ENCODE measurements at regions not wholly inside any gene's neighbourhood (a gene's known extent, or its start where the extent isn't known, plus 50 kb on each side); places are given as distances from the start of the nearest gene placed in this dataset.

GRCh38 chr6:87913974-87914373 is 133.7 kb upstream of the SPACA1 start:
- no peaks in the 10 kb centered on the region for H3K9me3 ChIP-seq (ENCODE audit: control insufficient read depth, low read length, poor library complexity, severe bottlenecking)
- no peaks in the 10 kb centered on the region for H3K27me3 Mint-ChIP-seq
- ATAC-seq: no peak
- peaks cover 18% of the 10 kb centered on the region for H3K4me1 Mint-ChIP-seq
- DNase-seq: no peak
- H3K27ac Mint-ChIP-seq: no peak overlapping the region
- no peaks in the 10 kb centered on the region for H3K36me3 Mint-ChIP-seq (ENCODE audit: low read depth)
- no peak overlapping the region for H3K4me3 Mint-ChIP-seq

- no peak for ATAC-seq
- Mint-ChIP-seq H3K27ac (no peak overlapping the region), H3K36me3 (ENCODE audit: low read depth) (no peaks in the 10 kb centered on the region), H3K27me3 (no peaks in the 10 kb centered on the region), H3K4me1 (peaks cover 24% of the 10 kb centered on the region), H3K4me3 (no peak overlapping the region)
- no peaks in the 10 kb centered on the region for H3K9me3 ChIP-seq (ENCODE audit: control insufficient read depth, low read length, poor library complexity, severe bottlenecking)
- DNase-seq: no peak
Measured at GRCh38 chr6:87912102-87912501, 135.5 kb upstream of the SPACA1 start.

GRCh38 chr6:87909849-87910248 is 137.8 kb upstream of the SPACA1 start:
- Mint-ChIP-seq H3K36me3 (ENCODE audit: low read depth) (no peaks in the 10 kb centered on the region), H3K4me3 (no peak overlapping the region), H3K4me1 (peaks cover 18% of the 10 kb centered on the region), H3K27me3 (no peaks in the 10 kb centered on the region), H3K27ac (no peak overlapping the region)
- DNase-seq (no peak), ATAC-seq (no peak)
- no peaks in the 10 kb centered on the region for H3K9me3 ChIP-seq (ENCODE audit: control insufficient read depth, low read length, poor library complexity, severe bottlenecking)

GRCh38 chr6:87908978-87909811 is 138.4 kb upstream of the SPACA1 start:
- no peaks in the 10 kb centered on the region for H3K27me3 Mint-ChIP-seq
- DNase-seq (no peak), ATAC-seq (peak; percentile 63)
- no peaks in the 10 kb centered on the region for H3K36me3 Mint-ChIP-seq (ENCODE audit: low read depth)
- H3K27ac Mint-ChIP-seq: no peak overlapping the region
- H3K4me1 Mint-ChIP-seq: peaks cover 17% of the 10 kb centered on the region
- H3K4me3 Mint-ChIP-seq: peak overlapping the region; percentile 36
- no peaks in the 10 kb centered on the region for H3K9me3 ChIP-seq (ENCODE audit: control insufficient read depth, low read length, poor library complexity, severe bottlenecking)

GRCh38 chr6:87907521-87907920 is 140.1 kb upstream of the SPACA1 start:
- no peak for DNase-seq
- H3K27me3 Mint-ChIP-seq: no peaks in the 10 kb centered on the region
- peaks cover 17% of the 10 kb centered on the region for H3K4me1 Mint-ChIP-seq
- no peaks in the 10 kb centered on the region for H3K36me3 Mint-ChIP-seq (ENCODE audit: low read depth)
- no peak overlapping the region for H3K4me3 Mint-ChIP-seq
- no peaks in the 10 kb centered on the region for H3K9me3 ChIP-seq (ENCODE audit: control insufficient read depth, low read length, poor library complexity, severe bottlenecking)
- no peak overlapping the region for H3K27ac Mint-ChIP-seq
- peak; percentile 75 for ATAC-seq

GRCh38 chr6:87905101-87905641 is 142.5 kb upstream of the SPACA1 start:
- no peak overlapping the region for H3K4me3 Mint-ChIP-seq
- ATAC-seq (no peak), DNase-seq (no peak)
- H3K27me3 Mint-ChIP-seq: no peaks in the 10 kb centered on the region
- H3K9me3 ChIP-seq (ENCODE audit: control insufficient read depth, low read length, poor library complexity, severe bottlenecking): no peaks in the 10 kb centered on the region
- no peaks in the 10 kb centered on the region for H3K36me3 Mint-ChIP-seq (ENCODE audit: low read depth)
- no peak overlapping the region for H3K27ac Mint-ChIP-seq
- H3K4me1 Mint-ChIP-seq: peaks cover 17% of the 10 kb centered on the region

- Mint-ChIP-seq H3K4me1 (peaks cover 13% of the 10 kb centered on the region), H3K36me3 (ENCODE audit: low read depth) (no peaks in the 10 kb centered on the region), H3K27me3 (no peaks in the 10 kb centered on the region), H3K4me3 (no peak overlapping the region), H3K27ac (no peak overlapping the region)
- no peaks in the 10 kb centered on the region for H3K9me3 ChIP-seq (ENCODE audit: control insufficient read depth, low read length, poor library complexity, severe bottlenecking)
- DNase-seq (no peak), ATAC-seq (no peak)
Measured at GRCh38 chr6:87904011-87904410, 143.6 kb upstream of the SPACA1 start.

GRCh38 chr6:87903323-87903722 is 144.3 kb upstream of the SPACA1 start:
- H3K27me3 Mint-ChIP-seq: no peaks in the 10 kb centered on the region
- H3K4me3 Mint-ChIP-seq: no peak overlapping the region
- no peak for ATAC-seq
- no peak overlapping the region for H3K27ac Mint-ChIP-seq
- peaks cover 10% of the 10 kb centered on the region for H3K4me1 Mint-ChIP-seq
- DNase-seq: no peak
- no peaks in the 10 kb centered on the region for H3K9me3 ChIP-seq (ENCODE audit: control insufficient read depth, low read length, poor library complexity, severe bottlenecking)
- H3K36me3 Mint-ChIP-seq (ENCODE audit: low read depth): peaks cover 2% of the 10 kb centered on the region

GRCh38 chr6:87902383-87902782 is 145.3 kb upstream of the SPACA1 start:
- no peak overlapping the region for H3K4me3 Mint-ChIP-seq
- ATAC-seq: no peak
- H3K27ac Mint-ChIP-seq: no peak overlapping the region
- H3K4me1 Mint-ChIP-seq: peaks cover 7% of the 10 kb centered on the region
- no peaks in the 10 kb centered on the region for H3K27me3 Mint-ChIP-seq
- no peaks in the 10 kb centered on the region for H3K9me3 ChIP-seq (ENCODE audit: control insufficient read depth, low read length, poor library complexity, severe bottlenecking)
- no peak for DNase-seq
- H3K36me3 Mint-ChIP-seq (ENCODE audit: low read depth): peaks cover 2% of the 10 kb centered on the region

- ATAC-seq (no peak), DNase-seq (no peak)
- H3K4me1 Mint-ChIP-seq: no peaks in the 10 kb centered on the region
- no peaks in the 10 kb centered on the region for H3K27me3 Mint-ChIP-seq
- H3K4me3 Mint-ChIP-seq: no peak overlapping the region
- H3K9me3 ChIP-seq (ENCODE audit: control insufficient read depth, low read length, poor library complexity, severe bottlenecking): no peaks in the 10 kb centered on the region
- peaks cover 2% of the 10 kb centered on the region for H3K36me3 Mint-ChIP-seq (ENCODE audit: low read depth)
- H3K27ac Mint-ChIP-seq: no peak overlapping the region
Measured at GRCh38 chr6:87901613-87902012, 146.0 kb upstream of the SPACA1 start.

- DNase-seq (no peak), ATAC-seq (no peak)
- no peak overlapping the region for H3K27ac Mint-ChIP-seq
- no peak overlapping the region for H3K4me3 Mint-ChIP-seq
- H3K4me1 Mint-ChIP-seq: no peaks in the 10 kb centered on the region
- H3K36me3 Mint-ChIP-seq (ENCODE audit: low read depth): peaks cover 2% of the 10 kb centered on the region
- H3K27me3 Mint-ChIP-seq: no peaks in the 10 kb centered on the region
- H3K9me3 ChIP-seq (ENCODE audit: control insufficient read depth, low read length, poor library complexity, severe bottlenecking): no peaks in the 10 kb centered on the region
Measured at GRCh38 chr6:87900160-87900698, 147.4 kb upstream of the SPACA1 start.

- no peaks in the 10 kb centered on the region for H3K27me3 Mint-ChIP-seq
- no peak overlapping the region for H3K27ac Mint-ChIP-seq
- no peaks in the 10 kb centered on the region for H3K4me1 Mint-ChIP-seq
- no peak overlapping the region for H3K4me3 Mint-ChIP-seq
- H3K36me3 Mint-ChIP-seq (ENCODE audit: low read depth): peaks cover 2% of the 10 kb centered on the region
- ATAC-seq (no peak), DNase-seq (no peak)
- no peaks in the 10 kb centered on the region for H3K9me3 ChIP-seq (ENCODE audit: control insufficient read depth, low read length, poor library complexity, severe bottlenecking)
Measured at GRCh38 chr6:87899499-87900147, 148.0 kb upstream of the SPACA1 start.

GRCh38 chr6:87897663-87898062 is 150.0 kb upstream of the SPACA1 start:
- ATAC-seq (no peak), DNase-seq (no peak)
- Mint-ChIP-seq H3K36me3 (ENCODE audit: low read depth) (peaks cover 2% of the 10 kb centered on the region), H3K4me3 (no peak overlapping the region), H3K27me3 (no peaks in the 10 kb centered on the region), H3K27ac (no peak overlapping the region), H3K4me1 (no peaks in the 10 kb centered on the region)
- H3K9me3 ChIP-seq (ENCODE audit: control insufficient read depth, low read length, poor library complexity, severe bottlenecking): no peaks in the 10 kb centered on the region
